GM06990 (cell line): ENCODE measurements at regions not wholly inside any gene's neighbourhood (a gene's known extent, or its start where the extent isn't known, plus 50 kb on each side); places are given as distances from the start of the nearest gene placed in this dataset.

Experiments used
- DNase-seq: peaks from one replicate; pipeline ENCODE4 v3.0.0-alpha.2; 2011; ENCODE audit not compliant: insufficient read length; ENCODE audit errors: extremely low read depth
- H3K27me3 ChIP-seq: replicated peaks from 2 replicates; pipeline ENCODE4 v1.6.0; 2011; ENCODE audit warnings: low read length; ENCODE audit not compliant: control insufficient read depth, insufficient read depth
- H3K36me3 ChIP-seq: 2 replicates; pipeline ENCODE4 v1.5.1; 2011; ENCODE audit warnings: low read length; ENCODE audit not compliant: control insufficient read depth, insufficient read depth
- H3K4me3 ChIP-seq: replicated peaks from 2 replicates; pipeline ENCODE4 v1.5.1; 2011; ENCODE audit warnings: low read depth, mild to moderate bottlenecking, control low read depth, low read length
- TF ChIP-seq, protein P1 (sequence below): IDR thresholded peaks from 2 replicates; pipeline ENCODE4 v1.5.1; 2011; ENCODE audit warnings: low read length, control low read depth, mild to moderate bottlenecking, inconsistent platforms; ENCODE audit not compliant: insufficient read depth, poor library complexity, severe bottlenecking

DNA sequence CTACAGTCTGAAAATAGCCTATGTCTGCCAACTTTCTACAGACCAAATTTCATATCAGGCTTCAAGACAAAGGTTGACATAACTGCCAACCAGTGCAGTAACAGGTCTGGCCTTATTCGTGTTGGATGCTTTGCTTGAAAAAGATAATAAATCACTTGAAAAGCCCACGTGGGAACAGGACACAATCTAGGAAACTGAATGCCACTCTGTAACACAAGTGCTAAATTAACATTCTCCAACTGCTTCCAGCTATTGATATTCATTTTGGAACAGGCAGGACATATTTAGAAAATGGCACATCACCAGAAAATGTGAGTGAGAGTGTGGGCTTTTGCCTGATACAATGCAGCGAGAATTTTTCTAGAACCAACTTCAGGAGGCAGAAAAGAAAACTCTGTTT, 165.9 kb upstream of the CCDC150 start:
- H3K36me3 ChIP-seq, result no peaks in the 10 kb centered on the region
- DNase-seq, result no peak
- no peaks in the 10 kb centered on the region for H3K27me3 ChIP-seq
- TF ChIP-seq, protein P1, sequence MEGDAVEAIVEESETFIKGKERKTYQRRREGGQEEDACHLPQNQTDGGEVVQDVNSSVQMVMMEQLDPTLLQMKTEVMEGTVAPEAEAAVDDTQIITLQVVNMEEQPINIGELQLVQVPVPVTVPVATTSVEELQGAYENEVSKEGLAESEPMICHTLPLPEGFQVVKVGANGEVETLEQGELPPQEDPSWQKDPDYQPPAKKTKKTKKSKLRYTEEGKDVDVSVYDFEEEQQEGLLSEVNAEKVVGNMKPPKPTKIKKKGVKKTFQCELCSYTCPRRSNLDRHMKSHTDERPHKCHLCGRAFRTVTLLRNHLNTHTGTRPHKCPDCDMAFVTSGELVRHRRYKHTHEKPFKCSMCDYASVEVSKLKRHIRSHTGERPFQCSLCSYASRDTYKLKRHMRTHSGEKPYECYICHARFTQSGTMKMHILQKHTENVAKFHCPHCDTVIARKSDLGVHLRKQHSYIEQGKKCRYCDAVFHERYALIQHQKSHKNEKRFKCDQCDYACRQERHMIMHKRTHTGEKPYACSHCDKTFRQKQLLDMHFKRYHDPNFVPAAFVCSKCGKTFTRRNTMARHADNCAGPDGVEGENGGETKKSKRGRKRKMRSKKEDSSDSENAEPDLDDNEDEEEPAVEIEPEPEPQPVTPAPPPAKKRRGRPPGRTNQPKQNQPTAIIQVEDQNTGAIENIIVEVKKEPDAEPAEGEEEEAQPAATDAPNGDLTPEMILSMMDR, result no peak
- no peak overlapping the region for H3K4me3 ChIP-seq

DNA sequence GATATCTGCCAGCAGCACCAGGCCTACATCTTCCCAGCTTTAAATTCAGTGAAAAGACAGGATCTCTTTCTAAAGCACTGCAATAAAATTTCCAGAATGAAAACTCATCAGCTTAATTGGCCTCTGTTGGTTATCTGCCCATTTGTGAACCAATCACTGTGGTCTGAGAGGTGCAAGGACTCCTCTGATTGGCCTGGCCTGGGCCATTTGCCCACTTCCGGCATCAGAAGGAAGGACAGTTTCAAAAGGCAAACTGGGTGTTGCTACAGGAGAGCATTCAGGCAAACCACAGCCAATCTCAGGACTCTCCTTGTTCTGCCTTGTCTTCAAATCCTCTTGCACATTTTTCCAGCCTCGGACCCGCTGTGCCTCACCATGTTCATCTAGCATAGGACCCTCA, 163.9 kb upstream of the CCDC150 start:
- Histone ChIP-seq H3K4me3 (no peak overlapping the region), H3K27me3 (no peaks in the 10 kb centered on the region), H3K36me3 (no peaks in the 10 kb centered on the region)
- no peak for DNase-seq
- TF ChIP-seq, protein P1, result no peak

DNA sequence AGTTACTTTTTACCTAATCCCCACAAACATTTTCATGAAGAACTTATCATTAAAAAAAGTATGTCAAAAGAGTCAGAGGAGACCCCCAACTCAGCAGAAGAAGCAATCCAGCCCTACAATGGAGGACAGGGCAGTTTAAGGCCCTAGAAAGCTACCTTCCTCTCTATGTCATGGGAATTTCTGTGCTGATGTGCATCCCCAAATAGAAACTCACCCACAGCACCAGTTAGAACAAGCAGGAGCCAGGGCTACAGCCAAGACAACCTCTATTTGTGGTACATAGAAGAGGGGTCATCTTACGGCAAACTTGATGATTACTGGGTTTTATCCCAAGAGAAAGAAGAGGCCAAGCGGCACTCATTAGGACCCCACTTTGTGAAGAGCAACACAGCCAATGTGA, 160.9 kb upstream of the CCDC150 start:
- TF ChIP-seq, protein P1, result no peak
- no peaks in the 10 kb centered on the region for H3K27me3 ChIP-seq
- DNase-seq, result no peak
- no peaks in the 10 kb centered on the region for H3K36me3 ChIP-seq
- no peak overlapping the region for H3K4me3 ChIP-seq

DNA sequence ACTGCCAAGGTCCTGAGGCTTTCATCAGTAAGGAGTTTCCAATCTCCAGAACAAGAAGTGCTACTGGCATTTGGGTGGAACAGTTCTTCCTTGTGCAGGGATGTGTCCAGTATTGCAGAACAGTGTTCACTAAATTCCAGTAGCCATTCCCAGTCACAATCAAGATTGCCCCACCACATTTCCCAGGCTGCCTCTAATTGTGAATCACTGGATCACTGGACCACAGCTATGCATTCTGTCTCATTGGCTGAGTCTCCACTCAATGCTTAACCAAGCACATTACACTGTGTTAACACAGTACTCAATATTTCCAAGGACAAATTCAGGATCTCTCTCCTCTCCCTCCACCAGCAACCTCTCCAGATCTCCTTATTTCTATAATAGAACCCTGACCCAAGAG, 160.2 kb upstream of the CCDC150 start:
- Histone ChIP-seq H3K4me3 (no peak overlapping the region), H3K27me3 (no peaks in the 10 kb centered on the region), H3K36me3 (no peaks in the 10 kb centered on the region)
- TF ChIP-seq, protein P1, result no peak
- no peak for DNase-seq

DNA sequence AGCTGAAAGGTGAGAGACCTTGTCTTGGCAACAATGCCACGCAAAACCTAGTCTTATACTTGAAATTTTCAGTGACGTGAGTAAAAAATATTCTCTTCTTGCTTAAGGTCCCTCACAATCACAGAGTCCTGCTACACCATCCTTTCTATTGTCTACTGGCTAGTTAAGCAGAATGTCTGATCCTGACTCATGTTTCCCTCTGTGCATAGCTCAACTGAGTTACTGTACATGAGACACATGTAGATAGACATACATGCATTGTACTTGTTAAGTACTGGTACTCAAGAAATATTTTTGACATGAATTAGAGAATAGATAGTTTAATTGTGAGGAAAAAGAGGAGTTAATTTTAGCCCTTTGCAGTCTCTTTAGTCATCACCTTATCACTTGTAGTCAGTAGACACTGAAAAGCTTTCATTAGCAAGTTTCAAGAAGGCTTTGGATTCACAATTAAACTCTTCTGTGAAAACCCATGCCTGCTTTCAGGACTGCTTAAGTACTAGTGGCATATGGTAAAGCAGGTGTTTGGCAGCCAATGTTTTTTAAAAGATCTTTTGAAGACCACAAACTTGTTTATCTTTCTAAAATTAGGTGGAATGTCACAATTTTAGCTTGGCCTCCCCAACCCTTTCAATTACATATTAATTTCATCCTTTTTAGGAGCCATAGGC, 158.7 kb upstream of the CCDC150 start:
- DNase-seq, result no peak
- Histone ChIP-seq H3K4me3 (no peak overlapping the region), H3K27me3 (no peaks in the 10 kb centered on the region), H3K36me3 (no peaks in the 10 kb centered on the region)
- TF ChIP-seq, protein P1, result no peak

DNA sequence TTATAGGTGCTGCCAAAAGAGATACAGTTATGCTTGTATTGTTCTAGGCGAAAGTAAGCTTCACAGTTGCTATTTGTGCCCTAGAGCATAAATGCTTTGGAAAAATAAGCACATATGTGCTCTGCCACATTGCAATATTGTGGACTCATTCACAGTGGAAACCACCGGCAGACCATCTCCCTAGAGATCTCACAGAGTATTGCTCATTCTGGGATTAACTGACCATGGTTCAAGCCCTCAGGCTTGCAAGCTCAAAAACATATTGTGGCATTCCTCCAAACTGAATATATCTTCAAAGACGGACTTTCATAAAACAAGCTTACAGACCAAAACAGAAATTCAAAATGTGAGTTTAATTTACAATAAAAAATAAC, 158.2 kb upstream of the CCDC150 start:
- Histone ChIP-seq H3K4me3 (no peak overlapping the region), H3K27me3 (no peaks in the 10 kb centered on the region), H3K36me3 (no peaks in the 10 kb centered on the region)
- TF ChIP-seq, protein P1, result no peak
- no peak for DNase-seq
